HG02642 (cell line): ENCODE measurements at regions not wholly inside any gene's neighbourhood (a gene's known extent, or its start where the extent isn't known, plus 50 kb on each side); places are given as distances from the start of the nearest gene placed in this dataset.

Source experiments
- ATAC-seq: cut with Tn5 transposase; IDR thresholded peaks from one replicate; pipeline ENCODE4 v1.9.1; 2021; ENCODE audit warnings: mild to moderate bottlenecking; ENCODE audit not compliant: unreplicated experiment, poor library complexity

GRCh38 chr13:99722931-99723330, 221.7 kb downstream of the TM9SF2 start:
- ATAC-seq, result no peak

- ATAC-seq, result no peak
Observed at GRCh38 chr13:99722338-99722818, 221.1 kb downstream of the TM9SF2 start.

GRCh38 chr13:99721606-99722337, 220.5 kb downstream of the TM9SF2 start:
- no peak for ATAC-seq

DNA sequence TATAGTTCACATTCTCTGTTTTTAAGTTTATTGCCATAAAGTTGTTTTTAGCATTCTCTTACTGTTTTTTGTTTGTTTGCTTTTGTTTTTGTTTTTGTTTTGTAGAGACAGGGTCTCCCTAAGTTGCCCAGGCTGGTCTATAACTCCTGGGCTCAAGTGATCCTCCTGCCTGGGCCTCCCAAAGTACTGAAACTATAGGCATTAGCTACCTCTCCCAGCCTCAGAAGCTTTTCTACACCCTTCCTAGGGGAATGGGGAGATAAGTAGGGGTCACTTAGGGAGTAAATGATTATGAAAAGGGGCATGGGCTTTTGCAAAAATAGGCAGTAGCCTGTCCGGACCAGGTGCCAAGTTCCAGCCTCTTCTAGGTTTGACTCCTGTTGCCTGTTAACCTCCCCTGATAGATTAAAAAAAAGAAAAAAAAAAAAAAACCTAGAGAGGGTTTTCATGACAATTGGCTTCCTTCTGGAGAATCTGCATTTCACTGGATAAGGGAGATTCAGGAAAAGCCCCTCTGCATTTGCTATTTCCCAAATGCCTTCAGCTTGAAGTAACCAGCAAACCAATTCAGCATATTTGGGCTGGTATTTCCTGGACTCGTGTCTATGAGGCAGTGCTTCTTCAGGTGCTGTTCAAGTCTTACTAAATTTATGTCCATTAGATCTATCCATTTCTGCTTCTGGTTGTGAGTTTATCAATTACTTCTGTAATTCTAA, 216.8 kb downstream of the TM9SF2 start:
- ATAC-seq, result no peak

DNA sequence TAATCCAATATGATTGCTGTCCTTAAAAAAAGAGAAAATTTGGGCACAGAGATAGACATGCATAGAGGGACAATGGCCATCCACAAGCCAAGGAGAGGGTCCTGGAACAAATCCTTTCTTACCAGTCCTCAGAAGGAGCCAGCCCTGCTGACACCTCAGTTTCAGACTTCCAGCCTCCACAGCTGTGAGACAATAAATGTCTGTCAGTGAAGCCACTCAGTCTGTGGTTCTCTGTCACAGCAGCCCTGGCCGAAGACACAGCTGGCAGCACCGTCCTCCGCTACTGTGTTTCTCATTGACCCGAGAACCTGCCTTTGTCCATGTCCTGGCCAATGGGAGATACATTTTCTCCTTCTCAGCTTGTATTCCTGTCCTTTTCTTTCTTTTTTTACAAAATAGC, 207.9 kb downstream of the TM9SF2 start:
- ATAC-seq, result no peak

DNA sequence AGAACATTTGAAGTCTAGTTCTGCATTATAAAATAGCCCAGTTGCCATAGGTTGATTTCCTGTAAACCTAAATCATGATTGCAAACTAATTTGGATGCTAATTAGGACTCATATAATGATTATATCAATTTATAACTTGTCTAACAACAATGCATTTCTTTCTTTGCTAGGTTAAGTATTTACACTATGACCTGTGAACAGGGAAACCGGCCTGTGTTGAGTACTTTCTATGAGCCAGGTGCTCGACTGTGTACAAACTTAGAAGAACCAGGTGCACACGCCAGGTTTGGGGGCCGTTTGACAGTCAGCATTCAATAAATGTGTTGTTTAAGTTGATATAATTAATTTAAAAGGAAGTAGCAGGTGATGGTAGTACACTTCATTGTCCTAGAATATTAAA, 203.1 kb downstream of the TM9SF2 start:
- no peak for ATAC-seq

- ATAC-seq, result no peak
Observed at GRCh38 chr13:99703908-99704307, 202.6 kb downstream of the TM9SF2 start.

GRCh38 chr13:99702687-99703319, 201.5 kb downstream of the TM9SF2 start:
- ATAC-seq, result no peak

GRCh38 chr13:99700468-99700867, 199.2 kb downstream of the TM9SF2 start:
- ATAC-seq, result no peak

GRCh38 chr13:99698816-99699099, 197.5 kb downstream of the TM9SF2 start:
- no peak for ATAC-seq

GRCh38 chr13:99698010-99698815, 196.9 kb downstream of the TM9SF2 start:
- ATAC-seq, result no peak

DNA sequence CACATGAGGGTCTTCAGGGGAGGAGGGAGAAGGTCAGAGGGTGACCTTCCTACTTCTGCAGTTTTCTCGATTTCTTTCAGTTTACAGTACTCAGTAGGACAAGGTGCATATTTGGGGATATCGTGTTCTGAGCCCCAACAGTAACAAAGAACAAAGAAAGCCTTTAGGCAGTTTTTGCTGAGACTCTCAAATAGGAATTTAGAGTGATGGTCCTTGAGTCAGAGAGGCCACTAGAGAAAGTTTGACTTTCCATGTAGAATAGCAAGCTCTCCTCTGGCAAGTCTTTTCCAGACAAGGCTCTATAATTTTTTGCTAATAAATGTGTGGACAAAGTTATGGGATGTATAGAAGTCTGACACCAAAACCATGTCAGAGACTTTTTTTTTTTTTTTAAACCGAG, 194.6 kb downstream of the TM9SF2 start:
- ATAC-seq, result no peak

- ATAC-seq, result no peak
Observed at GRCh38 chr13:99693852-99694611, 192.8 kb downstream of the TM9SF2 start.

GRCh38 chr13:99693351-99693750, 192.1 kb downstream of the TM9SF2 start:
- no peak for ATAC-seq

DNA sequence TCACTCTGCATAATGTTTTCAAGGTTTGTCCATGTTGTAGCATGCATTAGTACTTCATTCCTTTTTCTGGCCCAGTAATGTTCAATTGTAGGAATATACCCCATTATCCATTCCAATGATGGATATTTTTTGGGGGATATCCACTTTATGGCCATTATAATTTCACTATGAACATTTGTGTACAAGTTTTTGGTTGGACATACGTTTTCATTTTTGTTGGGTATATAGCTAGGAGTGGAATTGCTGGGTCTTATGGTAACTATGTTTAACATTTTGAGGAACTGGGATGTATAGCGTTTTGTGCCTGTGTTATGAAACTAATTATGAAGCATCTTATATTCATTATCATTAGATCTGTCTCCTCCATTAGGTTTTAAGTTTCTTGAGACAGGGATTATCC, 191.6 kb downstream of the TM9SF2 start:
- ATAC-seq, result no peak

- no peak for ATAC-seq
Observed at GRCh38 chr13:99691552-99691951, 190.3 kb downstream of the TM9SF2 start.

DNA sequence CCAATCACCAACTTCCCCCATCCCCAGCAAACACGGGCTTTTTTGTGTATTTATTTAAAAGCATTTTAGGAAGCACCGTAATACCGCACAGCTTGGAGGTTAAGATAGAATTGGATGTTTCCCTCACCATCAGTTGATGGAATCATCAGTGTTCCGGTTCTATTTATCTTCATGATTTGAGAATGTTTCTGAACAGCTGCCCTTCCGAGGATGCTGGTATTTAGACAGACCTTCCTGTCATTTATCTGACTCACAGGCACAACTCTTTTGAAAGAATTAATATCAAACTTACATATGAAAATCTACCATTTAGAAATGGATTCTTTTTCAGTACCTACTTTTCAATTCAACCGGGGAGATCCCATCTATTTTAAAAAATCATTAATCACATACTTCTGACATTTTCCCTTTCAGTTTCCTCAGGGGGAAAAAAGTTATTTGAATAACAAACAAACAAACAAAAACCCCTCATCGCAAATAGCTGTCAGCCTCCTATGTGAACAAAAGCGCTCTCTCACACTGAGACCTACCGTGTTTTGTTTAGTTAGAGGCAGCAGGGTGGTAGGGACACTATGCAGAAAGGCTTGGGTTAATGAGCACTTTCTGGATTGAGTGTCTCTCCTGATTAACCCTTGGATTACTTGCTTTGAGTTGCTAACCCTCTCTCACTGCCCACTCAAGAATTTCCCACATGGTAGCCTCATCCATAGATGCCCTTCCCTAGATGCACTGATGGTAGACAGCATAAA, 189.3 kb downstream of the TM9SF2 start:
- ATAC-seq, result no peak

- no peak for ATAC-seq
Observed at GRCh38 chr13:99689955-99690354, 188.7 kb downstream of the TM9SF2 start.

DNA sequence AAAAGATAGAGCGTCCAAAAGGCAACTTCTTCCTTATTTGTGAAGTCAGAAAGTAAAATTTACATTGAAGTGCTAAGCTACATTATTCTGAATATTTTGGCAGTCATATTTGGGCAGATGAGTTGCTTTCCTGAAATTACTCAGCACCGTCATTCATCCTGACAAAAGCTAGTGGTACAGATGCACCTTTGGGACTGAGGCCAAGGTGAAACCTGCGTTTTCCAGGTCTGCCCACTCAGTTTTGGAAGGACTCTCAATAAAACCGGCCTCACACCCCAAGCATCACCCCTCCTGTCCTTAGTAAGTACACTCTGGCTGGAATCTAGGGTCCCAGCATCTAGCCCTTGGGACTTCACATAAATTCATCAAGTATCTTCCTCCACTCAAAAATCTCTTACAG, 187.5 kb downstream of the TM9SF2 start:
- no peak for ATAC-seq
